ENCODE measurements at regions not wholly inside any gene's neighbourhood (a gene's known extent, or its start where the extent isn't known, plus 50 kb on each side); places are given as distances from the start of the nearest gene placed in this dataset.

- peaks cover 33% of the 10 kb centered on the region for H3K27me3 Mint-ChIP-seq
- H3K9me3 Mint-ChIP-seq: no peaks in the 10 kb centered on the region
- no peak overlapping the region for H3K4me3 Mint-ChIP-seq
- H3K36me3 Mint-ChIP-seq: no peaks in the 10 kb centered on the region
- no peaks in the 10 kb centered on the region for H3K4me1 Mint-ChIP-seq
- H3K27ac Mint-ChIP-seq: no peak overlapping the region
Observed at GRCh38 chr12:108029051-108029835, 99.8 kb upstream of the WSCD2 start.

GRCh38 chr12:108033090-108033489 is 96.0 kb upstream of the WSCD2 start:
- Mint-ChIP-seq H3K4me3 (no peak overlapping the region), H3K27me3 (peaks cover 29% of the 10 kb centered on the region)

GRCh38 chr12:108035372-108035771 is 93.7 kb upstream of the WSCD2 start:
- Mint-ChIP-seq H3K27me3 (peaks cover 16% of the 10 kb centered on the region), H3K4me3 (no peak overlapping the region), H3K27ac (no peak overlapping the region), H3K36me3 (no peaks in the 10 kb centered on the region), H3K4me1 (no peaks in the 10 kb centered on the region), H3K9me3 (no peaks in the 10 kb centered on the region)

More at GRCh38 chr12:108033090-108033489, 96.0 kb upstream of the WSCD2 start:
- H3K9me3 Mint-ChIP-seq: no peaks in the 10 kb centered on the region
- no peaks in the 10 kb centered on the region for H3K36me3 Mint-ChIP-seq
- no peak overlapping the region for H3K27ac Mint-ChIP-seq
- H3K4me1 Mint-ChIP-seq: no peaks in the 10 kb centered on the region

GRCh38 chr12:108037960-108038359 is 91.1 kb upstream of the WSCD2 start:
- Mint-ChIP-seq H3K27me3 (peaks cover 3% of the 10 kb centered on the region), H3K27ac (no peak overlapping the region), H3K36me3 (no peaks in the 10 kb centered on the region), H3K4me3 (no peak overlapping the region), H3K4me1 (no peaks in the 10 kb centered on the region), H3K9me3 (no peaks in the 10 kb centered on the region)

- Mint-ChIP-seq H3K27ac (no peak overlapping the region), H3K9me3 (no peaks in the 10 kb centered on the region), H3K27me3 (peaks cover 2% of the 10 kb centered on the region), H3K4me3 (no peak overlapping the region), H3K36me3 (no peaks in the 10 kb centered on the region), H3K4me1 (no peaks in the 10 kb centered on the region)
Observed at GRCh38 chr12:108039794-108040193, 89.3 kb upstream of the WSCD2 start.

- no peak overlapping the region for H3K27ac Mint-ChIP-seq
- no peaks in the 10 kb centered on the region for H3K4me1 Mint-ChIP-seq
- no peaks in the 10 kb centered on the region for H3K36me3 Mint-ChIP-seq
- H3K4me3 Mint-ChIP-seq: no peak overlapping the region
- H3K27me3 Mint-ChIP-seq: peaks cover 2% of the 10 kb centered on the region
- no peaks in the 10 kb centered on the region for H3K9me3 Mint-ChIP-seq
Observed at GRCh38 chr12:108040947-108041346, 88.1 kb upstream of the WSCD2 start.

- Mint-ChIP-seq H3K36me3 (no peaks in the 10 kb centered on the region), H3K9me3 (no peaks in the 10 kb centered on the region), H3K27me3 (peaks cover 5% of the 10 kb centered on the region), H3K27ac (no peak overlapping the region), H3K4me1 (peaks cover 15% of the 10 kb centered on the region), H3K4me3 (no peak overlapping the region)
Observed at GRCh38 chr12:108043286-108043685, 85.8 kb upstream of the WSCD2 start.

GRCh38 chr12:108043750-108044533 is 85.1 kb upstream of the WSCD2 start:
- H3K4me1 Mint-ChIP-seq: peaks cover 15% of the 10 kb centered on the region
- no peaks in the 10 kb centered on the region for H3K36me3 Mint-ChIP-seq
- H3K27me3 Mint-ChIP-seq: peaks cover 5% of the 10 kb centered on the region
- H3K27ac Mint-ChIP-seq: no peak overlapping the region
- H3K4me3 Mint-ChIP-seq: no peak overlapping the region
- H3K9me3 Mint-ChIP-seq: no peaks in the 10 kb centered on the region

GRCh38 chr12:108046135-108046534 is 83.0 kb upstream of the WSCD2 start:
- Mint-ChIP-seq H3K9me3 (no peaks in the 10 kb centered on the region), H3K27ac (no peak overlapping the region)

GRCh38 chr12:108046650-108047049 is 82.4 kb upstream of the WSCD2 start:
- H3K4me1 Mint-ChIP-seq: peaks cover 15% of the 10 kb centered on the region
- H3K36me3 Mint-ChIP-seq: no peaks in the 10 kb centered on the region
- H3K9me3 Mint-ChIP-seq: no peaks in the 10 kb centered on the region
- H3K27me3 Mint-ChIP-seq: peaks cover 7% of the 10 kb centered on the region
- no peak overlapping the region for H3K27ac Mint-ChIP-seq
- no peak overlapping the region for H3K4me3 Mint-ChIP-seq

More at GRCh38 chr12:108046135-108046534, 83.0 kb upstream of the WSCD2 start:
- H3K4me1 Mint-ChIP-seq: peaks cover 15% of the 10 kb centered on the region
- peaks cover 5% of the 10 kb centered on the region for H3K27me3 Mint-ChIP-seq
- H3K4me3 Mint-ChIP-seq: no peak overlapping the region
- no peaks in the 10 kb centered on the region for H3K36me3 Mint-ChIP-seq

GRCh38 chr12:108047071-108047550 is 82.0 kb upstream of the WSCD2 start:
- Mint-ChIP-seq H3K36me3 (no peaks in the 10 kb centered on the region), H3K4me3 (no peak overlapping the region), H3K27ac (no peak overlapping the region), H3K27me3 (peaks cover 9% of the 10 kb centered on the region), H3K4me1 (peaks cover 15% of the 10 kb centered on the region), H3K9me3 (no peaks in the 10 kb centered on the region)

GRCh38 chr12:108048686-108049085 is 80.4 kb upstream of the WSCD2 start:
- Mint-ChIP-seq H3K36me3 (peaks cover 1% of the 10 kb centered on the region), H3K4me1 (peaks cover 15% of the 10 kb centered on the region), H3K4me3 (no peak overlapping the region), H3K27ac (no peak overlapping the region), H3K9me3 (no peaks in the 10 kb centered on the region), H3K27me3 (peaks cover 12% of the 10 kb centered on the region)

GRCh38 chr12:108050696-108051095 is 78.4 kb upstream of the WSCD2 start:
- H3K36me3 Mint-ChIP-seq: peaks cover 1% of the 10 kb centered on the region

GRCh38 chr12:108052260-108052659 is 76.8 kb upstream of the WSCD2 start:
- H3K27me3 Mint-ChIP-seq: peaks cover 16% of the 10 kb centered on the region
- peaks cover 1% of the 10 kb centered on the region for H3K36me3 Mint-ChIP-seq
- no peak overlapping the region for H3K4me3 Mint-ChIP-seq
- peaks cover 5% of the 10 kb centered on the region for H3K4me1 Mint-ChIP-seq
- H3K27ac Mint-ChIP-seq: no peak overlapping the region
- H3K9me3 Mint-ChIP-seq: no peaks in the 10 kb centered on the region

More at GRCh38 chr12:108050696-108051095, 78.4 kb upstream of the WSCD2 start:
- Mint-ChIP-seq H3K27me3 (peaks cover 12% of the 10 kb centered on the region), H3K9me3 (no peaks in the 10 kb centered on the region), H3K4me3 (no peak overlapping the region), H3K4me1 (peaks cover 15% of the 10 kb centered on the region), H3K27ac (no peak overlapping the region)

- H3K4me1 Mint-ChIP-seq: no peaks in the 10 kb centered on the region
- peaks cover 15% of the 10 kb centered on the region for H3K27me3 Mint-ChIP-seq
- H3K9me3 Mint-ChIP-seq: no peaks in the 10 kb centered on the region
- H3K36me3 Mint-ChIP-seq: peaks cover 1% of the 10 kb centered on the region
- no peak overlapping the region for H3K27ac Mint-ChIP-seq
- no peak overlapping the region for H3K4me3 Mint-ChIP-seq
Observed at GRCh38 chr12:108053512-108053911, 75.6 kb upstream of the WSCD2 start.

- H3K4me3 Mint-ChIP-seq: no peak overlapping the region
- peaks cover 1% of the 10 kb centered on the region for H3K36me3 Mint-ChIP-seq
- H3K9me3 Mint-ChIP-seq: no peaks in the 10 kb centered on the region
- H3K4me1 Mint-ChIP-seq: no peaks in the 10 kb centered on the region
- H3K27me3 Mint-ChIP-seq: peaks cover 18% of the 10 kb centered on the region
- no peak overlapping the region for H3K27ac Mint-ChIP-seq
Observed at GRCh38 chr12:108054496-108054895, 74.6 kb upstream of the WSCD2 start.
